Testis (tissue), 2 donors: ENCODE measurements at regions not wholly inside any gene's neighbourhood (a gene's known extent, or its start where the extent isn't known, plus 50 kb on each side); places are given as distances from the start of the nearest gene placed in this dataset.

ENCODE experiments used
- DNase-seq: peaks from one replicate; pipeline ENCODE4 v3.0.0-alpha.2; 2019
- H3K27ac ChIP-seq, 2 donors: fragments of 200-600 bp; sonication (generic); one replicate each; pipeline ENCODE4 v1.5.1; 2019
- H3K27me3 ChIP-seq: fragments of 200-600 bp; sonication (generic); one replicate; pipeline ENCODE4 v1.5.1; 2019
- H3K36me3 ChIP-seq: fragments of 200-600 bp; sonication (generic); one replicate; pipeline ENCODE4 v1.5.1; 2017; ENCODE audit warnings: low read depth; ENCODE audit errors: missing control alignments
- H3K4me1 ChIP-seq: fragments of 200-600 bp; sonication (generic); one replicate; pipeline ENCODE4 v1.5.1; 2019
- H3K4me3 ChIP-seq, 2 donors: fragments of 200-600 bp; sonication (generic); one replicate each; pipeline ENCODE4 v1.5.1; 2017 to 2019
- H3K9me3 ChIP-seq: fragments of 200-600 bp; sonication (generic); one replicate; pipeline ENCODE4 v1.5.1; 2017
- POLR2A ChIP-seq: fragments of 450-650 bp; IDR thresholded peaks from one replicate; pipeline ENCODE4 v1.6.1; 2017; ENCODE audit warnings: antibody characterized with exemption, mild to moderate bottlenecking, moderate library complexity
- WGBS, 2 donors: methylation state at CpG; one replicate each; pipeline ENCODE4 v1.1.5; 2018; 5-methylcytosine and 5-hydroxymethylcytosine counted together
- intact Hi-C: fragments of 100-400 bp; cut with DNase I; formaldehyde crosslinking; loops from one replicate; pipeline ENCODE4 v1.15.1; 2023; ENCODE audit warnings: low total_unique reads
- TF ChIP-seq, protein P1 (sequence below), 3 experiments: fragments of 450-650 bp in 2 of 3; fragments of 200-600 bp in 1 of 3; sonication (generic) in 1 of 3; IDR thresholded peaks; one replicate each; pipeline ENCODE4 v1.5.1; 2016 to 2019; ENCODE audit warnings: antibody characterized with exemption in 3 of 3, mild to moderate bottlenecking in 2 of 3, moderate library complexity in 1 of 3

DNA sequence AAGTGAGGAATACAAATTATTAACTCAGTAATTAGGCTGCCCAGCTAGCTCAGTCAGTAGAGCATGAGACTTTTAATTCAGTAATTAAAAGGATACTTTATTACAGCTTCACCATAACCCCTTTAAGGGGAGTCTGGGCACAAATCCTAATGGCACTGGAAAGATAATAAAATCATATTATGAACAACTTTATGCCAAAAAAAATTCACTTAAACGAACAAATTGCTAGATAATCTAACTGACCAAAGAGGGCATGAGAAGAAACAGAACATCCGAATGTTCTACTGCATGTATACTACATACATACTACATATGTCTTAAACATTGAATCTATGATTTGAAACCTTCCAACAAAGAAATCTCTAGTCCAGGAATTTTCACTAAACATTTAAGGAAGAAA, 159.5 kb downstream of the CYP26B1 start:
- Histone ChIP-seq H3K4me1 (no peaks in the 10 kb centered on the region), H3K4me3 (no peak overlapping the region), H3K36me3 (no peaks in the 10 kb centered on the region), H3K27ac (no peak overlapping the region), H3K9me3 (no peaks in the 10 kb centered on the region), H3K27me3 (no peaks in the 10 kb centered on the region)
- no peak for DNase-seq
- intact Hi-C loops, result no loop called here
- WGBS, 2 donors, result 56 to 58% methylated on average over 2 of the region's 2 CpGs
- no peak for TF ChIP-seq POLR2A
- TF ChIP-seq, protein P1, sequence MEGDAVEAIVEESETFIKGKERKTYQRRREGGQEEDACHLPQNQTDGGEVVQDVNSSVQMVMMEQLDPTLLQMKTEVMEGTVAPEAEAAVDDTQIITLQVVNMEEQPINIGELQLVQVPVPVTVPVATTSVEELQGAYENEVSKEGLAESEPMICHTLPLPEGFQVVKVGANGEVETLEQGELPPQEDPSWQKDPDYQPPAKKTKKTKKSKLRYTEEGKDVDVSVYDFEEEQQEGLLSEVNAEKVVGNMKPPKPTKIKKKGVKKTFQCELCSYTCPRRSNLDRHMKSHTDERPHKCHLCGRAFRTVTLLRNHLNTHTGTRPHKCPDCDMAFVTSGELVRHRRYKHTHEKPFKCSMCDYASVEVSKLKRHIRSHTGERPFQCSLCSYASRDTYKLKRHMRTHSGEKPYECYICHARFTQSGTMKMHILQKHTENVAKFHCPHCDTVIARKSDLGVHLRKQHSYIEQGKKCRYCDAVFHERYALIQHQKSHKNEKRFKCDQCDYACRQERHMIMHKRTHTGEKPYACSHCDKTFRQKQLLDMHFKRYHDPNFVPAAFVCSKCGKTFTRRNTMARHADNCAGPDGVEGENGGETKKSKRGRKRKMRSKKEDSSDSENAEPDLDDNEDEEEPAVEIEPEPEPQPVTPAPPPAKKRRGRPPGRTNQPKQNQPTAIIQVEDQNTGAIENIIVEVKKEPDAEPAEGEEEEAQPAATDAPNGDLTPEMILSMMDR (IDR thresholded peaks at IDR 0.05), result no peak

DNA sequence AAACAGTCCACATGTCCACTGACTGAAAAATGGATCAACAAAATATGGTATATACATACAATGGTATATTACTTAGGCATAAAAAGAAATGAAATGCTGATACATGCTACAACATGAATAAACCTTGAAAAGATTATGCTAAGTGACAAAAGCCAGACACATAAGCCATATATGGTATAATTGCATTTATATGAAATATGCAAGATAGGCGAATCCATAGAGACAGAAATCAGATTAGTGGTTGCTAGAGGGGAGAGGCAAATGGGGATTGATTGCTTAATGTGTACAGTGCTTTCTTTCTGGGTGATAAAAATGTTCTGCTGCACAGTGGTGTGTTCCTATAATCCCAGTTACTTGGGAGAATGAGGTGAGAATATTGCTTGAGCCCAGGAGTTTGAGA, 171.0 kb downstream of the CYP26B1 start:
- Histone ChIP-seq H3K9me3 (no peaks in the 10 kb centered on the region), H3K4me1 (no peaks in the 10 kb centered on the region), H3K36me3 (no peaks in the 10 kb centered on the region), H3K27ac (no peak overlapping the region), H3K27me3 (no peaks in the 10 kb centered on the region), H3K4me3 (no peak overlapping the region)
- intact Hi-C loops, result no loop called here
- no peak for DNase-seq
- 91% methylated on average over 1 of the region's 1 CpG for WGBS, 2 donors
- TF ChIP-seq, protein P1 (IDR thresholded peaks at IDR 0.05), result no peak
- no peak for TF ChIP-seq POLR2A

DNA sequence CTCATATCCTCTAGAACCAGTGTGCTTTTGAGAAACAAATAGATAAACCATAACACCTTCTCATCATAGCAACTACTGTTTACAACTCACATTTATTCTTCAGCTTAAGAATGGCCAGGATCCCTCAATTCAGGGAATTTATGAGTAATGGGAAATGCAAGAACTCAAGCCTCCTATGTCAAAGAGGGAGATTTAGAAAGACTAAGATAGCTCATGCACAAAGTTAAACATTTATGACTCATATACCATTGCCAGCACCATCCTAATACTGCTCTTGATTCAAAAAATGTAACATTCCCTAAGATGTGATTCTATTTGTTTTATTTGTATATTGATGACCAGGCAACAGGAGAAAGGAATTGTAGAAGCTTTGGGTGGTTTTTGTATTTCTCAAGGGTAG, 172.8 kb downstream of the CYP26B1 start:
- no peaks in the 10 kb centered on the region for H3K4me1 ChIP-seq
- no peaks in the 10 kb centered on the region for H3K36me3 ChIP-seq
- no peak for TF ChIP-seq POLR2A
- TF ChIP-seq, protein P1 (IDR thresholded peaks at IDR 0.05), result no peak
- no peak overlapping the region for H3K4me3 ChIP-seq
- intact Hi-C loops, result no loop called here
- no peak for DNase-seq
- no peaks in the 10 kb centered on the region for H3K27me3 ChIP-seq
- no peak overlapping the region for H3K27ac ChIP-seq
- H3K9me3 ChIP-seq, result no peaks in the 10 kb centered on the region

DNA sequence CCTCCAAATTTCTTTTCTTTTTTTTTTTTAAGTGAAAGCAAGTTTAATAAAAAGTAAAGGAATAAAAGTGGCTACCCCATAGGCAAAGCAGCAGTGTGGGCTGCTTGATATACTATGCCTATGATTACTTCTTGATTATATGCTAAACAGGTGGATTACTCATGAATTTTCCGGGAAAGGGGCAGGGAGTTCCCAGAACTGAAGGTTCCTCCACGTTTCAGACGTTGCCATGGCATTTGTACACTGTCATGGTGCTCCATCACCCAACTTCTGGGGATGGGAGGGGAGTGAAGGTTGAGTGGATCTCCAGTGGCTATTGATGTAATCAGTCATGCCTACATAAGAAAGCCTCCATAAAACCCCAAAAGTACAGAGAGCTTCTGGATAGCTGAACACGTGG, 176.2 kb downstream of the CYP26B1 start:
- no peak for DNase-seq
- Histone ChIP-seq H3K27me3 (no peaks in the 10 kb centered on the region), H3K36me3 (no peaks in the 10 kb centered on the region), H3K27ac (no peak overlapping the region), H3K4me1 (no peaks in the 10 kb centered on the region), H3K4me3 (no peak overlapping the region), H3K9me3 (no peaks in the 10 kb centered on the region)
- 84 to 87% methylated on average over 4 of the region's 4 CpGs for WGBS, 2 donors
- intact Hi-C loops, result no loop called here
- TF ChIP-seq POLR2A, result no peak
- TF ChIP-seq, protein P1 (IDR thresholded peaks at IDR 0.05), result no peak

DNA sequence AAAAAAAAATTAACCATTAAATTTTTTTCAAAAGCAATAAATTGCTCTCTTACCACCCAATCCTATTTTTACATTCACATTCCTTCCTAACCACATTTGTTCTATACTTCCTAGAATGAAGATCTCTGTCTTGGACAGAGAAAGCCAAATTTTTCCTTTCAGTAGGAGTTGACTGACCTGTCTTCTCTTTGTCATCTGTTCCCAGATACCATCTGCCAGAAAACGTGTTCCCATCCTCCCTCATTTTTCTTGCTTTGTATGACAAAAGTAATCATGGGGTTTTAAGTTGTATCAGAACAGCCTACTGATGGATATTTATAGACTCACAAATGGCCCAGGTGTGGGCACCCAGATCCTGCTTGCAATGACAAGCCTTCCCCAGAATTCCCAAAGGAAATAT, 182.1 kb downstream of the CYP26B1 start:
- intact Hi-C loops, result no loop called here
- H3K4me3 ChIP-seq, result no peak overlapping the region
- no peak overlapping the region for H3K27ac ChIP-seq
- no peak for DNase-seq
- TF ChIP-seq POLR2A, result no peak
- TF ChIP-seq, protein P1 (IDR thresholded peaks at IDR 0.05), result no peak
- H3K36me3 ChIP-seq, result no peaks in the 10 kb centered on the region
- 53 to 82% methylated on average over 1 of the region's 1 CpG for WGBS, 2 donors
- no peaks in the 10 kb centered on the region for H3K4me1 ChIP-seq
- no peaks in the 10 kb centered on the region for H3K27me3 ChIP-seq
- no peaks in the 10 kb centered on the region for H3K9me3 ChIP-seq
